ENCODE measurements at regions not wholly inside any gene's neighbourhood (a gene's known extent, or its start where the extent isn't known, plus 50 kb on each side); places are given as distances from the start of the nearest gene placed in this dataset.

- peaks cover 7% of the 10 kb centered on the region for H3K27me3 Mint-ChIP-seq
- no peaks in the 10 kb centered on the region for H3K36me3 Mint-ChIP-seq (ENCODE audit: low read depth)
- H3K9me3 Mint-ChIP-seq: no peaks in the 10 kb centered on the region
- no peak overlapping the region for H3K4me3 Mint-ChIP-seq
- H3K27ac Mint-ChIP-seq: peak overlapping the region; percentile 19
- DNase-seq: no peak
- H3K4me1 Mint-ChIP-seq: no peaks in the 10 kb centered on the region
- CTCF ChIA-PET: interaction anchor here (0.6 kb wide), 1 partner anchor 595 kb away, joined by 3 read pairs; no protein-coding TSS in a partner anchor
- POLR2A ChIA-PET: no interaction called here
Measured at GRCh38 chr1:213650603-213651002, 337.2 kb upstream of the PROX1 start.

- no peak overlapping the region for H3K27ac Mint-ChIP-seq
- H3K9me3 Mint-ChIP-seq: no peaks in the 10 kb centered on the region
- H3K27me3 Mint-ChIP-seq: peaks cover 3% of the 10 kb centered on the region
- CTCF ChIA-PET: interaction anchor here (0.6 kb wide), 1 partner anchor 595 kb away, joined by 3 read pairs; no protein-coding TSS in a partner anchor
- POLR2A ChIA-PET: no interaction called here
- DNase-seq: no peak
- no peaks in the 10 kb centered on the region for H3K4me1 Mint-ChIP-seq
- no peak overlapping the region for H3K4me3 Mint-ChIP-seq
- no peaks in the 10 kb centered on the region for H3K36me3 Mint-ChIP-seq (ENCODE audit: low read depth)
Measured at GRCh38 chr1:213651077-213651476, 336.7 kb upstream of the PROX1 start.

GRCh38 chr1:213652109-213652508 lies 335.7 kb upstream of the PROX1 start:
- no peaks in the 10 kb centered on the region for H3K36me3 Mint-ChIP-seq (ENCODE audit: low read depth)
- ChIA-PET CTCF (no interaction called here), POLR2A (no interaction called here)
- no peak for DNase-seq
- no peaks in the 10 kb centered on the region for H3K4me1 Mint-ChIP-seq
- no peaks in the 10 kb centered on the region for H3K9me3 Mint-ChIP-seq
- H3K27me3 Mint-ChIP-seq: peaks cover 2% of the 10 kb centered on the region
- H3K27ac Mint-ChIP-seq: no peak overlapping the region
- H3K4me3 Mint-ChIP-seq: no peak overlapping the region

GRCh38 chr1:213656039-213656438 lies 331.7 kb upstream of the PROX1 start:
- Mint-ChIP-seq H3K36me3 (ENCODE audit: low read depth) (no peaks in the 10 kb centered on the region), H3K4me1 (no peaks in the 10 kb centered on the region)
- POLR2A ChIA-PET: no interaction called here

GRCh38 chr1:213656503-213656902 lies 331.3 kb upstream of the PROX1 start:
- ChIA-PET POLR2A (no interaction called here), CTCF (no interaction called here)
- Mint-ChIP-seq H3K4me3 (no peak overlapping the region), H3K27ac (no peak overlapping the region), H3K36me3 (ENCODE audit: low read depth) (no peaks in the 10 kb centered on the region), H3K9me3 (no peaks in the 10 kb centered on the region), H3K4me1 (no peaks in the 10 kb centered on the region), H3K27me3 (peaks cover 2% of the 10 kb centered on the region)
- DNase-seq: no peak

More at GRCh38 chr1:213656039-213656438, 331.7 kb upstream of the PROX1 start:
- H3K4me3 Mint-ChIP-seq: no peak overlapping the region
- H3K27ac Mint-ChIP-seq: no peak overlapping the region
- DNase-seq: no peak
- peaks cover 2% of the 10 kb centered on the region for H3K27me3 Mint-ChIP-seq
- H3K9me3 Mint-ChIP-seq: no peaks in the 10 kb centered on the region
- CTCF ChIA-PET: no interaction called here

GRCh38 chr1:213657013-213657412 lies 330.8 kb upstream of the PROX1 start:
- H3K9me3 Mint-ChIP-seq: no peaks in the 10 kb centered on the region
- DNase-seq: no peak
- no peaks in the 10 kb centered on the region for H3K36me3 Mint-ChIP-seq (ENCODE audit: low read depth)
- H3K27ac Mint-ChIP-seq: no peak overlapping the region
- CTCF ChIA-PET: no interaction called here
- peaks cover 2% of the 10 kb centered on the region for H3K27me3 Mint-ChIP-seq
- POLR2A ChIA-PET: no interaction called here
- H3K4me3 Mint-ChIP-seq: no peak overlapping the region
- H3K4me1 Mint-ChIP-seq: no peaks in the 10 kb centered on the region

GRCh38 chr1:213657879-213658278 lies 329.9 kb upstream of the PROX1 start:
- Mint-ChIP-seq H3K27me3 (peaks cover 2% of the 10 kb centered on the region), H3K36me3 (ENCODE audit: low read depth) (no peaks in the 10 kb centered on the region), H3K4me1 (no peaks in the 10 kb centered on the region), H3K9me3 (no peaks in the 10 kb centered on the region), H3K4me3 (no peak overlapping the region), H3K27ac (no peak overlapping the region)
- POLR2A ChIA-PET: no interaction called here
- CTCF ChIA-PET: no interaction called here
- DNase-seq: no peak

GRCh38 chr1:213658457-213658856 lies 329.3 kb upstream of the PROX1 start:
- H3K27ac Mint-ChIP-seq: no peak overlapping the region
- no peaks in the 10 kb centered on the region for H3K36me3 Mint-ChIP-seq (ENCODE audit: low read depth)
- no peaks in the 10 kb centered on the region for H3K4me1 Mint-ChIP-seq
- ChIA-PET CTCF (no interaction called here), POLR2A (no interaction called here)
- DNase-seq: no peak
- H3K9me3 Mint-ChIP-seq: no peaks in the 10 kb centered on the region
- peaks cover 2% of the 10 kb centered on the region for H3K27me3 Mint-ChIP-seq
- H3K4me3 Mint-ChIP-seq: no peak overlapping the region

GRCh38 chr1:213659580-213660547 lies 327.9 kb upstream of the PROX1 start:
- ChIA-PET POLR2A (no interaction called here), CTCF (no interaction called here)
- Mint-ChIP-seq H3K9me3 (no peaks in the 10 kb centered on the region), H3K4me1 (no peaks in the 10 kb centered on the region), H3K36me3 (ENCODE audit: low read depth) (no peaks in the 10 kb centered on the region), H3K27me3 (peaks cover 2% of the 10 kb centered on the region), H3K27ac (no peak overlapping the region), H3K4me3 (no peak overlapping the region)
- DNase-seq: no peak

GRCh38 chr1:213661302-213661701 lies 326.5 kb upstream of the PROX1 start:
- no peak for DNase-seq
- Mint-ChIP-seq H3K36me3 (ENCODE audit: low read depth) (no peaks in the 10 kb centered on the region), H3K27ac (no peak overlapping the region), H3K4me3 (no peak overlapping the region), H3K9me3 (no peaks in the 10 kb centered on the region), H3K4me1 (no peaks in the 10 kb centered on the region), H3K27me3 (no peaks in the 10 kb centered on the region)
- ChIA-PET POLR2A (no interaction called here), CTCF (no interaction called here)

- H3K9me3 Mint-ChIP-seq: no peaks in the 10 kb centered on the region
- ChIA-PET POLR2A (no interaction called here), CTCF (interaction anchor here (1.0 kb wide), 1 partner anchor 10 kb away, joined by 3 read pairs; no protein-coding TSS in a partner anchor)
- H3K4me3 Mint-ChIP-seq: no peak overlapping the region
- H3K27me3 Mint-ChIP-seq: no peaks in the 10 kb centered on the region
- DNase-seq: no peak
- no peaks in the 10 kb centered on the region for H3K36me3 Mint-ChIP-seq (ENCODE audit: low read depth)
- no peak overlapping the region for H3K27ac Mint-ChIP-seq
- peaks cover 15% of the 10 kb centered on the region for H3K4me1 Mint-ChIP-seq
Measured at GRCh38 chr1:213666113-213666512, 321.7 kb upstream of the PROX1 start.

- ChIA-PET POLR2A (no interaction called here), CTCF (interaction anchor here (1.0 kb wide), 1 partner anchor 9 kb away, joined by 3 read pairs; no protein-coding TSS in a partner anchor)
- DNase-seq: no peak
- Mint-ChIP-seq H3K36me3 (ENCODE audit: low read depth) (no peaks in the 10 kb centered on the region), H3K9me3 (no peaks in the 10 kb centered on the region), H3K27me3 (no peaks in the 10 kb centered on the region), H3K27ac (no peak overlapping the region), H3K4me1 (peaks cover 15% of the 10 kb centered on the region), H3K4me3 (no peak overlapping the region)
Measured at GRCh38 chr1:213666922-213667321, 320.9 kb upstream of the PROX1 start.

- POLR2A ChIA-PET: no interaction called here
Measured at GRCh38 chr1:213669512-213669911, 318.3 kb upstream of the PROX1 start.

More at GRCh38 chr1:213669512-213669911, 318.3 kb upstream of the PROX1 start:
- no peaks in the 10 kb centered on the region for H3K36me3 Mint-ChIP-seq (ENCODE audit: low read depth)
- H3K4me1 Mint-ChIP-seq: peaks cover 15% of the 10 kb centered on the region
- H3K27ac Mint-ChIP-seq: no peak overlapping the region
- H3K27me3 Mint-ChIP-seq: no peaks in the 10 kb centered on the region
- no peak for DNase-seq
- no peak overlapping the region for H3K4me3 Mint-ChIP-seq
- no peaks in the 10 kb centered on the region for H3K9me3 Mint-ChIP-seq
- CTCF ChIA-PET: no interaction called here

Measured in activated CD4-positive, alpha-beta T cell treated with anti-CD3 and anti-CD28 coated beads, Interleukin-2, amount 10 ng/mL, durations not matched to agents 7 days and 5 days (primary cell).